Activated CD4-positive, alpha-beta T cell treated with anti-CD3 and anti-CD28 coated beads, Interleukin-2, amount 10 ng/mL, durations not matched to agents 24 days and 14 days (primary cell): ENCODE measurements at regions not wholly inside any gene's neighbourhood (a gene's known extent, or its start where the extent isn't known, plus 50 kb on each side); places are given as distances from the start of the nearest gene placed in this dataset.
"Not testable (repeated sequence)": the region's sequence is repeated elsewhere in the genome, so short reads cannot be mapped to it uniquely, and the experiment has no call there.

Source experiments
- DNase-seq: peaks from one replicate; pipeline ENCODE4 v3.0.0; 2022
- H3K27ac Mint-ChIP-seq: one replicate; pipeline ENCODE4 v1.8.0; 2022; ENCODE audit warnings: mild to moderate bottlenecking, mixed read lengths
- H3K27me3 Mint-ChIP-seq: one replicate; pipeline ENCODE4 v1.8.0; 2022; ENCODE audit warnings: mixed read lengths
- H3K36me3 Mint-ChIP-seq: one replicate; pipeline ENCODE4 v1.8.0; 2022; ENCODE audit warnings: low read depth, mild to moderate bottlenecking, mixed read lengths
- H3K4me1 Mint-ChIP-seq: one replicate; pipeline ENCODE4 v1.8.0; 2021; ENCODE audit warnings: mixed read lengths
- H3K4me3 Mint-ChIP-seq: one replicate; pipeline ENCODE4 v1.8.0; 2022; ENCODE audit warnings: mild to moderate bottlenecking, moderate library complexity, mixed read lengths
- H3K9me3 Mint-ChIP-seq: one replicate; pipeline ENCODE4 v1.8.0; 2021; ENCODE audit warnings: mixed read lengths
- intact Hi-C: fragments of 100-400 bp; cut with micrococcal nuclease; formaldehyde crosslinking; loops from one replicate; pipeline ENCODE4 v1.15.1; 2023

DNA sequence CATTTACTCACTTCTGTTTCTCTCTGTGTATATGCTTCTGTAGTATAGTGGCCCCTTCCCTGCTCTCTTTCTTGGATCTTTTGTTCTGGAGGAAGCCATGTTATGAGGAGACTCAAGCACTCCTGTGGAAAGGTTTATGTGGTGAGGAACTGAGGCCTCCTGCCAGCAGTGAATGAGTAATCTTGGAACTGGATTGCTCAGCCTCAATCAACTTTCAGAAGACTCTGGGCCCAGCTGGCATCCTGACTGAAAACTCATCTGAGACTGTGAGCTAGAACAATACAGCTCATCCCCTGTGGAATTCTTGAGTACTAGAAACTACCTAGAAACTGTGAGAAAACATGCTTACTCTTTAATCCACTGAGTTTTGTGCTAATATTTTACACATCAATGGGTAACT is 133.1 kb upstream of the ZKSCAN2 start:
- no peaks in the 10 kb centered on the region for H3K36me3 Mint-ChIP-seq
- no peaks in the 10 kb centered on the region for H3K9me3 Mint-ChIP-seq
- intact Hi-C loops: no loop called here
- no peak overlapping the region for H3K4me3 Mint-ChIP-seq
- H3K27me3 Mint-ChIP-seq: no peaks in the 10 kb centered on the region
- DNase-seq: no peak
- no peak overlapping the region for H3K27ac Mint-ChIP-seq
- H3K4me1 Mint-ChIP-seq: no peaks in the 10 kb centered on the region

GRCh38 chr16:25374556-25374955 is 116.9 kb upstream of the ZKSCAN2 start:
- Mint-ChIP-seq H3K9me3 (no peaks in the 10 kb centered on the region), H3K4me3 (no peak overlapping the region), H3K27ac (no peak overlapping the region), H3K27me3 (no peaks in the 10 kb centered on the region), H3K4me1 (no peaks in the 10 kb centered on the region), H3K36me3 (no peaks in the 10 kb centered on the region)
- intact Hi-C loops: no loop called here
- no peak for DNase-seq

DNA sequence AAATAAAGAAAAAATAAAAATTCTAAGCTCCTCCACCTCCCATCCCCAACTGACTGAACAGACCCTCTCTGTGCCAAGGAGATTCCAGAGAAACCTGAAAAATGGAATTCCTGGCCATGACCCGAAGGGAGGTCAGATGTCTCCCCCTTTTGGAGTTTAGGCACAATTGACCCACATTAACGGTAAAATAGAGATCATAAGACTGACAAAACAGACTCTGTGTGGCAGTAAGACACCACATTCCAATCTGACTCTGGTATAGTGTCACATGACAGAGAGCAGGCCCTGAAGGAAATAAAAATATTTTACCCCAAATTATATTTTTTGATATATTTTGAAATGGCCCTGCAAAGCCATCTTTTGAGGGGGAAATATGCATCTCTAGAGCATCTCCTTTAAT is 115.1 kb upstream of the ZKSCAN2 start:
- H3K36me3 Mint-ChIP-seq: no peaks in the 10 kb centered on the region
- no peaks in the 10 kb centered on the region for H3K9me3 Mint-ChIP-seq
- no peaks in the 10 kb centered on the region for H3K27me3 Mint-ChIP-seq
- DNase-seq: no peak
- no peaks in the 10 kb centered on the region for H3K4me1 Mint-ChIP-seq
- intact Hi-C loops: no loop called here
- no peak overlapping the region for H3K4me3 Mint-ChIP-seq
- no peak overlapping the region for H3K27ac Mint-ChIP-seq

DNA sequence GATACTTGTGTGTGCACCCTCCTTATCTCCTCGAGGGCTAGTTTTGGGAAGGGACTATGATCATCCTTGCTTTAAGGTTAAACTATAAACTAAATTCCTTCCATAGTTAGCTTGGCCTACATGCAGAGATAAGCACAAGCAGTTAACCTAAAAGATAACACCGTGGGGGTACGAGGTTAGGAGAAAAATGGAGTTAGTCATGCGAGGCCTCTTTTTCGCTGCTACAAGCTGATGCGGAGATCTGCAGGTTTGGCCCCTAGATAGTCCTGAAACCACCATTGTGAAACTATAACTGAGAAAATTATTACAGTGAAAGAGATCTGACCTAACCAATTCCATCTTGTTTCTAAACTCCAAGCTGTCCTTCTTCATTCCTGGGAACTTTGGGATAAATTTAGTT is 113.7 kb upstream of the ZKSCAN2 start:
- Mint-ChIP-seq H3K4me3 (no peak overlapping the region), H3K36me3 (no peaks in the 10 kb centered on the region), H3K27me3 (no peaks in the 10 kb centered on the region), H3K4me1 (no peaks in the 10 kb centered on the region), H3K9me3 (no peaks in the 10 kb centered on the region), H3K27ac (no peak overlapping the region)
- intact Hi-C loops: no loop called here
- no peak for DNase-seq

DNA sequence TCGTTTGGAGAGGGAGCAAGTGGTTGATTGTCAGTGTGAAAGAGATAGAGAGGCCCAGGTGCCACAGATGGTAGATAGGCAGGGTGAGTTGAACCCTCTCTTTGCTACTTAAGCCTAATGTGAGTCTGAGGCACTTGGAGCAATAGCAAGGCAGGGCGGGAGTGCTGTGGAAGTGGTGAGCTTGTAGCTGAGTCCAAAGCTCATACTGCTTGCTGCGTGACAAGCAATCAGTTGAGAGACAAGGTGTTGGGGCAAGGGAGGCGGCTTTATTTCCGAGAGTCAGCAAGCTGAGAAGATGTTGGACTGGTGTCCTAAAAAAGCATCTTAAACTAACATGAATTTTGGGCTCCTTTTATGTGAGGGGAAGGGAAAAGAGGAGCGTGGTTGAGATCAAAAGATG is 112.9 kb upstream of the ZKSCAN2 start:
- DNase-seq: no peak
- no peak overlapping the region for H3K4me3 Mint-ChIP-seq
- H3K4me1 Mint-ChIP-seq: no peaks in the 10 kb centered on the region
- no peak overlapping the region for H3K27ac Mint-ChIP-seq
- no peaks in the 10 kb centered on the region for H3K36me3 Mint-ChIP-seq
- H3K9me3 Mint-ChIP-seq: no peaks in the 10 kb centered on the region
- intact Hi-C loops: no loop called here
- no peaks in the 10 kb centered on the region for H3K27me3 Mint-ChIP-seq

GRCh38 chr16:25367773-25368524 is 110.3 kb upstream of the ZKSCAN2 start:
- intact Hi-C loops: no loop called here
- no peaks in the 10 kb centered on the region for H3K4me1 Mint-ChIP-seq
- no peak for DNase-seq
- no peak overlapping the region for H3K4me3 Mint-ChIP-seq
- H3K9me3 Mint-ChIP-seq: no peaks in the 10 kb centered on the region
- no peak overlapping the region for H3K27ac Mint-ChIP-seq
- H3K36me3 Mint-ChIP-seq: no peaks in the 10 kb centered on the region
- H3K27me3 Mint-ChIP-seq: no peaks in the 10 kb centered on the region

DNA sequence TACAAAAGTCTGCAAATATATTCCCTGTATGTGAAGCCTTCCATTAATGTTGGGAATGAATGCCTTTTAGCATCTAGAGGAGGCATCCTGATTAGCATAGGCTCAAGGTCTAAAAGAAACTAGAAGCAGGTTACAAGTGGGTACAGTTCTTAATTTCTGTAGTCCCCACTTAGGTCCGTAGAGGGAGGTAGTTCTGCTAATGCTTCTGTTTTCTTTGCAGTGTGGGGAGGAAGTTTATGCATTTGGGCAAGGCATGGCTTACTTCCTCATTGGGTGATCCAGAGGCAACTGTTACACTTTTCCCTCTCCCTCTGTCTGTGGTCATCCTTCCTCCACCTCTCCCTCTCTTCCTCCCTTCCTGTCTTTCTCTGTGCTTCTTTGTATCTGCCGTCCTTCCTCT is 108.4 kb upstream of the ZKSCAN2 start:
- no peak overlapping the region for H3K4me3 Mint-ChIP-seq
- H3K9me3 Mint-ChIP-seq: no peaks in the 10 kb centered on the region
- no peaks in the 10 kb centered on the region for H3K36me3 Mint-ChIP-seq
- no peaks in the 10 kb centered on the region for H3K4me1 Mint-ChIP-seq
- H3K27me3 Mint-ChIP-seq: no peaks in the 10 kb centered on the region
- no peak overlapping the region for H3K27ac Mint-ChIP-seq
- intact Hi-C loops: no loop called here
- DNase-seq: no peak

DNA sequence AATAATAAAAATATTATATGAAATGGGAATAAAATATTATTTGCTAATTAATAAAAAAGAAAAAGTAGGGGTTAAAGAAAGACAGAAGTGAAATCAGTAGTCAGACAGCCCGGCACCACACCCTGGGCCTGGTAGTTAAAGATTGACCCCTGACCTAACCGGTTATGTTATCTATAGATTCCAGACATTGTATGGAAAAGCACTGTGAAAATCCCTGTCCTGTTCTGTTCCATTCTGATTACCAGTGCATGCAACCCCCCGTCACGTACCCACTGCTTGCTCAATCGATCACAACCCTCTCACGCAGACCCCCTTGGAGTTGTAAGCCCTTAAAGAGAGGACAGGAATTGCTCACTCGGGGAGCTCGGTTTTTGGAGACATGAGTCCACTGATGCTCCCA is 101.9 kb upstream of the ZKSCAN2 start:
- H3K4me1 Mint-ChIP-seq, H3K4me3 Mint-ChIP-seq, DNase-seq, intact Hi-C loops, H3K27me3 Mint-ChIP-seq, H3K27ac Mint-ChIP-seq, H3K36me3 Mint-ChIP-seq, H3K9me3 Mint-ChIP-seq: not testable (repeated sequence)

DNA sequence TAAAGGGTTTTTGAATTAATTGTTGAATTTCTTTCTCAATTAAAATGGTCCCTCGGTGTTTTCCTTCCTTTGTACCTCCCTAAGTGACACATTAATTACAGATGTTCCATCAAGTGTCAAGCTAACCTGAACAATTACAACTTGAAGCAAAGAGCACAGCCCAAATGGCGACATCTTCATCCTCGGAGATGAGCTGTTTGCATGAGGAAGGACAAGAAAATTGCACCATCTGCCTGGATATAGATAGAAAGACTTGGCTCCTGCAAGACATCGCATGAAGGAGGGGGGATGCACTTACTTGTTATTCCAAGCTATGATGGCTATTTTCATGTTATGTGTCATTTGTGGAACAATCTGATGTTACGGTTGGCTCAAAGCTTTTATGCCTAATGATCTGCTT is 86.4 kb upstream of the ZKSCAN2 start:
- H3K9me3 Mint-ChIP-seq: no peaks in the 10 kb centered on the region
- H3K4me3 Mint-ChIP-seq: no peak overlapping the region
- H3K36me3 Mint-ChIP-seq: no peaks in the 10 kb centered on the region
- DNase-seq: no peak
- intact Hi-C loops: no loop called here
- no peaks in the 10 kb centered on the region for H3K27me3 Mint-ChIP-seq
- no peaks in the 10 kb centered on the region for H3K4me1 Mint-ChIP-seq
- no peak overlapping the region for H3K27ac Mint-ChIP-seq

- no peak overlapping the region for H3K4me3 Mint-ChIP-seq
- no peak for DNase-seq
- intact Hi-C loops: no loop called here
- H3K4me1 Mint-ChIP-seq: no peaks in the 10 kb centered on the region
- H3K27me3 Mint-ChIP-seq: no peaks in the 10 kb centered on the region
- no peaks in the 10 kb centered on the region for H3K9me3 Mint-ChIP-seq
- no peaks in the 10 kb centered on the region for H3K36me3 Mint-ChIP-seq
- H3K27ac Mint-ChIP-seq: no peak overlapping the region
These were observed 83.3 kb upstream of the ZKSCAN2 start for GRCh38 chr16:25340973-25341372.

DNA sequence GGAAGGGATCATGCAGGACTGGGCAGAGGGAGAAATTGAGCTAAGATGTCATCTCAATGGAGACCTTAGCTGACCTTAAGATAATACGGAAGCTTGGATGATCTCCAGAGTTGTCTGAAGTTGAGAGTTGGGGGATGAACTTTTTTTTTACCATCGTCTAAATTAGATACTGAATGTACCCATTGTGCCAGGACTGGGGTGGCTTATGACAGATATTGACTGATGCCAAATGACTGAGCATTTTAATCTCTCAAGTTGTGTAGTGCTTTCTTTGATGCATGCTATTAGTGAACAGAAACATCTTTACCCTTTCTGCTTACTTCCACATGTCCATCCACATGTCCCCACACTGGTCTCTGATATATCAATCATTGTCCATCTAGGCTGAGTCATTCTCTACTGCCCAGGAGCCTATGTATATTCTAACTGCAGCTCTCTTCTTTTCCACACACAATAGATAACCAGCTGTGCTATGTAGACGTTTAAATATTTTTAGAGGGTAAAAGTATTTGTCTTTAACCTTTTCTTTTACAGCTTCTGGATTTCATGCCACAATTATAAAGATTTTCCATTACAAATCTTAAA is 60.2 kb upstream of the ZKSCAN2 start:
- H3K27ac Mint-ChIP-seq: no peak overlapping the region
- peaks cover 3% of the 10 kb centered on the region for H3K36me3 Mint-ChIP-seq
- H3K4me1 Mint-ChIP-seq: no peaks in the 10 kb centered on the region

DNA sequence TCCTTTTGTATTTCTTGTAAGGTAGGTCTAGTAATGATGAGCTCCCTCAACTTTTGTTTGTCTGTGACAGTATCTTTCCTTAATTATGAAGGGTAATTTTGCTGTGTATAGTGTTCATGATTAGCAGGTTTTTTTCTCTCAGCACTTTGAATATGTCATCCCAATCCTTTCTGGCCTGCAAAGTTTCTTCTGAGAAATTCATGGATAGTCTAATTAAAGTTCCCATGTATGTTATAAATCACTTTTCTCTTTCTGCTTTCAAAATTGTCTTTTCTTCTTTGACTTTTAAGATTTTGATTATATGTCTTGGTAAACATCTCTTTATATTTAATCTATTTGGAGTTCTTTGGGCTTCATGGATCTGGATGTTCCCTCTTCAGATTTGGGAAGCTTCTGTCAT is 54.3 kb upstream of the ZKSCAN2 start:
- peaks cover 27% of the 10 kb centered on the region for H3K9me3 Mint-ChIP-seq
- intact Hi-C loops: no loop called here
- H3K4me3 Mint-ChIP-seq: no peak overlapping the region
- H3K4me1 Mint-ChIP-seq: no peaks in the 10 kb centered on the region
- no peak for DNase-seq
- H3K36me3 Mint-ChIP-seq: peaks cover 6% of the 10 kb centered on the region
- no peaks in the 10 kb centered on the region for H3K27me3 Mint-ChIP-seq
- no peak overlapping the region for H3K27ac Mint-ChIP-seq

More for the DNA sequence above, 60.2 kb upstream of the ZKSCAN2 start:
- no peak for DNase-seq
- Mint-ChIP-seq H3K4me3 (no peak overlapping the region), H3K9me3 (peaks cover 10% of the 10 kb centered on the region), H3K27me3 (no peaks in the 10 kb centered on the region)
- intact Hi-C loops: no loop called here

DNA sequence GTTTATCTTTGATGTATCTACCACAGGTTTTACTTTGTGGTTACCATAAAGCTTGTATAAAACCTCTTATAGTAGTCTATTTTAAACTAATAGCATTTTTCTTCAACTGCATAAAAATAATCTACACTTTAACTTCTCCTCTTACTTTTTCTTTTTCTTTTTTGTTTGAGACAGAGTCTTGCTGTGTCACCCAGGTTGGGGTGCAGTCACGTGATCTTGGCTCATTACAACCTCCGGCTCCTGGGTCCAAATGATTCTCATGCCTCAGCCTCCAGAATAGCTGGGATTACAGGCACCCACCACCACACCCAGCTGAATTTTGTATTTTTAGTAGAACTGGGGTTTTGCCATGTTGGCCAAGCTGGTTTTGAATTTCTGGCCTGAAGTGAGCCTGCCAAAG is 53.4 kb upstream of the ZKSCAN2 start:
- DNase-seq: no peak
- Mint-ChIP-seq H3K36me3 (peaks cover 6% of the 10 kb centered on the region), H3K27ac (no peak overlapping the region), H3K9me3 (peaks cover 27% of the 10 kb centered on the region), H3K27me3 (no peaks in the 10 kb centered on the region), H3K4me1 (no peaks in the 10 kb centered on the region), H3K4me3 (no peak overlapping the region)
- intact Hi-C loops: no loop called here
